NCI-H345 treated with DMSO at 0.1 percent for 48 hours (cell line): ENCODE measurements at regions not wholly inside any gene's neighbourhood (a gene's known extent, or its start where the extent isn't known, plus 50 kb on each side); places are given as distances from the start of the nearest gene placed in this dataset.
"Not testable (repeated sequence)": the region's sequence is repeated elsewhere in the genome, so short reads cannot be mapped to it uniquely, and the experiment has no call there.

Source experiments
- DNase-seq: peaks from one replicate; lab custom pipeline; 2025; ENCODE audit not compliant: unreplicated experiment; lab: John Stamatoyannopoulos, UW

- no peak for DNase-seq
These were observed 57.3 kb upstream of the NOVA1 start for GRCh38 chr14:26655128-26655527.

GRCh38 chr14:26663506-26663905 is 65.7 kb upstream of the NOVA1 start:
- DNase-seq: no peak

GRCh38 chr14:26678732-26679420 is 81.0 kb upstream of the NOVA1 start:
- DNase-seq: not testable (repeated sequence)

GRCh38 chr14:26685401-26685800 is 87.6 kb upstream of the NOVA1 start:
- DNase-seq: no peak

GRCh38 chr14:26687301-26687837 is 89.5 kb upstream of the NOVA1 start:
- no peak for DNase-seq

GRCh38 chr14:26694521-26694920 is 96.7 kb upstream of the NOVA1 start:
- DNase-seq: no peak

- DNase-seq: no peak
These were observed 104.9 kb upstream of the NOVA1 start for GRCh38 chr14:26702721-26703230.

GRCh38 chr14:26703686-26704366 is 106.0 kb upstream of the NOVA1 start:
- DNase-seq: no peak

- no peak for DNase-seq
These were observed 109.4 kb upstream of the NOVA1 start for GRCh38 chr14:26707234-26707633.

- DNase-seq: no peak
These were observed 111.2 kb upstream of the NOVA1 start for GRCh38 chr14:26709019-26709418.

GRCh38 chr14:26719514-26719913 is 121.7 kb upstream of the NOVA1 start:
- DNase-seq: no peak

GRCh38 chr14:26722258-26722657 is 124.4 kb upstream of the NOVA1 start:
- DNase-seq: no peak

- DNase-seq: no peak
These were observed 132.0 kb upstream of the NOVA1 start for GRCh38 chr14:26729851-26730250.

- DNase-seq: no peak
These were observed 133.2 kb upstream of the NOVA1 start for GRCh38 chr14:26730929-26731618.

GRCh38 chr14:26735811-26736210 is 138.0 kb upstream of the NOVA1 start:
- DNase-seq: no peak

- DNase-seq: no peak
These were observed 140.7 kb upstream of the NOVA1 start for GRCh38 chr14:26738571-26738970.

- DNase-seq: no peak
These were observed 143.9 kb upstream of the NOVA1 start for GRCh38 chr14:26741711-26742212.

- no peak for DNase-seq
These were observed 145.5 kb upstream of the NOVA1 start for GRCh38 chr14:26743284-26743683.

- DNase-seq: no peak
These were observed 147.1 kb upstream of the NOVA1 start for GRCh38 chr14:26744903-26745302.

GRCh38 chr14:26761532-26761931 is 163.7 kb upstream of the NOVA1 start:
- no peak for DNase-seq

GRCh38 chr14:26765301-26765700 is 167.5 kb upstream of the NOVA1 start:
- DNase-seq: no peak
